HEK293 (cell line): ENCODE measurements at regions not wholly inside any gene's neighbourhood (a gene's known extent, or its start where the extent isn't known, plus 50 kb on each side); places are given as distances from the start of the nearest gene placed in this dataset.

Experiments
- CTCF ChIP-seq: fragments of 450-650 bp; formaldehyde crosslinking; IDR thresholded peaks from 2 replicates; pipeline ENCODE4 v1.5.1; 2016; ENCODE audit warnings: missing biosample characterization, missing genetic modification characterization
- WT1 ChIP-seq: fragments of 450-650 bp; formaldehyde crosslinking; IDR thresholded peaks from 2 replicates; pipeline ENCODE4 v1.5.1; 2016; ENCODE audit warnings: missing biosample characterization, missing genetic modification characterization
- ZNF274 ChIP-seq, 2 experiments: fragments of 200-500 bp in 1 of 2; fragments of 450-650 bp in 1 of 2; sonication (Bioruptor generic) in 1 of 2; formaldehyde crosslinking in 1 of 2; IDR thresholded peaks; 2 replicates each; pipeline versions ENCODE4 v1.5.1 to v1.6.1; 2014 to 2016; ENCODE audit warnings: borderline replicate concordance in 1 of 2, inconsistent platforms in 1 of 2, low read length in 1 of 2, missing biosample characterization in 1 of 2, missing genetic modification characterization in 1 of 2
- TF ChIP-seq, protein P1 (sequence below): fragments of 450-650 bp; formaldehyde crosslinking; IDR thresholded peaks from 2 replicates; pipeline ENCODE4 v1.5.1; 2016; ENCODE audit warnings: missing biosample characterization, missing genetic modification characterization

GRCh38 chr2:111652681-111653080, 231.3 kb downstream of the ANAPC1 start:
- TF ChIP-seq CTCF (no peak), WT1 (tag by site-specific recombination) (no peak), ZNF274 (IDR thresholded peaks at IDR 0.05; ENCODE audit: low read length) (no peak), ZNF274 (tag by site-specific recombination; IDR thresholded peaks at IDR 0.05; ENCODE audit: borderline replicate concordance) (no peak)
- TF ChIP-seq, protein P1, sequence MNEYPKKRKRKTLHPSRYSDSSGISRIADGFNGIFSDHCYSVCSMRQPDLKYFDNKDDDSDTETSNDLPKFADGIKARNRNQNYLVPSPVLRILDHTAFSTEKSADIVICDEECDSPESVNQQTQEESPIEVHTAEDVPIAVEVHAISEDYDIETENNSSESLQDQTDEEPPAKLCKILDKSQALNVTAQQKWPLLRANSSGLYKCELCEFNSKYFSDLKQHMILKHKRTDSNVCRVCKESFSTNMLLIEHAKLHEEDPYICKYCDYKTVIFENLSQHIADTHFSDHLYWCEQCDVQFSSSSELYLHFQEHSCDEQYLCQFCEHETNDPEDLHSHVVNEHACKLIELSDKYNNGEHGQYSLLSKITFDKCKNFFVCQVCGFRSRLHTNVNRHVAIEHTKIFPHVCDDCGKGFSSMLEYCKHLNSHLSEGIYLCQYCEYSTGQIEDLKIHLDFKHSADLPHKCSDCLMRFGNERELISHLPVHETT (tag by site-specific recombination), result no peak
